HG03066 (cell line): ENCODE measurements at regions not wholly inside any gene's neighbourhood (a gene's known extent, or its start where the extent isn't known, plus 50 kb on each side); places are given as distances from the start of the nearest gene placed in this dataset.

ENCODE experiments used
- ATAC-seq: cut with Tn5 transposase; IDR thresholded peaks from one replicate; pipeline ENCODE4 v1.9.1; 2021; ENCODE audit warnings: low read depth; ENCODE audit not compliant: unreplicated experiment

DNA sequence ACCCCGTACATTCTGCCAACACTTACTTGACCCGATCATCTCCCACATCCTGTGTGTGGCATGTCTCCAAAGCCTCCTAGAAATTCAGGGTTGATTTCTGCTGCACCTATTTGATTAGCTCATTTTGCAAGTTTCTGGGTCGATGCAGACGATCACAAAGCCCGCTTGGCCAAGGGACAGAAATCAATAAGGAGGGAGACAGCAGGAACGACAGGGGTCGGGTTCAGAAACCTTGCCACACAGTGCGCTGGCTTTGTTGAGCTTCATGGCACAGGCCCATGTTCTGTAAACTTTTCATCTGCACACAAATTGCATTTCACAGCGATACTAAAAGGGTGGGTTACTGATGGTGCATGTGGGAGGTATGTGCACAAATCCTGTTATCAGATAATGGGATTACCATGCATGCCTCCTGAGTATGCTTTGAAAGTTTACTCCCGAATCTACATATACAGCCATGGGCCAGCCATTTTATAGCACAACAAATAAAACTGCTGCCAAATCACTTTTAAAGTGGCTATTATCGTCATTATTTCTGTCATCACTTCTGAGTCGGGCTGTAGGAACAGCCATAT is 95.9 kb upstream of the ATP11B start:
- no peak for ATAC-seq

DNA sequence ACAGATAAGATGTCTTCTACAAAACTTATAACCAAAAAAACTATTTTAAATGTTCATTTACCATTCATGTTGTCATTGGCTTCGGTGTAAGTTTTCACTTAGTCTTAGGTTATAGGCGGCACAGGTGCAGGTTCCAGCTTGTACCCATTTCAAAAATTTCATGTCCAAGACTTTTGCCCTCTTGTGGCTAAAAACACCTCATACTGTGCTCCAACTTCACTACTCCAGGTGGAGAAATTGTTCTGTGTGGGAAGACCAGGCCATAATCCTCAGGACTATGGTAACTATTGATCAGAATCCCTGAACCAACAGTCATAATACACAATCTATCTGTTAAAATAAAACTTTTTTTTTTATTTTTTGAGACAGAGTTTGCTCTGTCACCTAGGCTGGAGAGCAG is 95.2 kb upstream of the ATP11B start:
- no peak for ATAC-seq

DNA sequence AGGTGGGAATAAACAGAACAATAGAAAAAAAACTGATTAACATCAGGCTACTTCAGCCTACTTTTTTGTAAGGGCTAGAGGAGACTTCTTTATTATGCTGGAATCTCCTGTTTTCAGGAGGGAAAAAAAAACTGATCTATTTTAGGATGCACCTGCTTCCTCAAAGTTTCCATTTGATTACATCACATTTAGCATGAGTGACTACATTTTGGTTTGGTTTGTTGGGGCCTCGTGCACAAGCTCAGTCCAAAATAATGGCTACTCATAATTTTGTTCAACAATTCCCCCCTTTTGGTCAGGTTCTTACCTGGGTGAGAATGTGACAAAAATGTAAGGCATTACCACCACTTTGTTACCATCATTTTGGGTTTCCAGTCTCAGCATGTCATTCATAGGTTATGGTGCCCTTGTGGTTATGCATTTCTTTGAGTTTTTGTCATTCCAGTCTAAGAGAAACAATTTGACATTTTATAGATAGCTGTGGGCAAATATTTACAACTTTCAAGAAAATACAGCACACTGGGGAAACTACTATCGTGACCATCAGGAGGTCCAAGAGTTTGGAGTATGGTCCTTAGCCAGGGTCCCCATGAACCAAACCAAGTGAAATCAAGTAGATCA is 93.6 kb upstream of the ATP11B start:
- ATAC-seq: no peak

DNA sequence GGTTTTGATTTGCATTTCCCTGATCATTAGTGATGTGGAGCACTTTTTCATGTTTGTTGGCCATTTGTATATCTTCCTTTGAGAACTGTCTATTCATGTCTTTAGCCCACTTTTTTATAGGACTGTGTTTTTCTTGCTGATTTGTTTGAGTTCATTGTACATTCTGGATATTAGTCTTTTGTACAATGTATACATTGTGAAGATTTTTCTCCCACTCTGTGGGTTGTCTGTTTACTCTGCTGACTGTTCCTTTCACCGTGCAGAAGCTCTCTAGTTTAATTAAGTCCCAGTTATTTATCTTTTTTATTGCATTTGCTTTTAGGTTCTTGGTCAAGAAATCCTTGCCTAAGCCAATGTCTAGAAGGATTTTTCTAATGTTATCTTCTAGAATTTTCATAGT is 91.1 kb upstream of the ATP11B start:
- no peak for ATAC-seq

GRCh38 chr3:182703233-182703632 is 90.1 kb upstream of the ATP11B start:
- no peak for ATAC-seq

DNA sequence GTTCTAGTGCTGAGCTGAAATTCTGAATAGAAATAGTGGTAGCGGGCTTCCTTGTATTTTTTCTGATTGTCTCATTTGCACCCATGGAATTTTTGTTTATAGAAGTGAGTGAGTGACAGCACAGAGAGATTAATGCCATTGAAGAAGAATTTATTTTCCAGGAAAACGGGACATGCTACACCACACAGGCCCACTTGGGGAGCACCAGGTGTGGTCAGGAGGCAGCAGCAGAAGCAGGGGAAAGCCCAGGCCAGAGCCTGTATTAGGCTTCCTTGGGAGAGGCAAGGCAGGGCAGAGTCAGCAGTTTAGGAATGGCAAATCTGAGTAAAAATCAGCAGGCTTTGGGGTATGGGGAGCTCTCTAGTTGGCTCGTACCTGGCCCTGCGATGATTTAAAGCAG is 88.4 kb upstream of the ATP11B start:
- ATAC-seq: no peak

GRCh38 chr3:182708810-182709209 is 84.5 kb upstream of the ATP11B start:
- no peak for ATAC-seq

DNA sequence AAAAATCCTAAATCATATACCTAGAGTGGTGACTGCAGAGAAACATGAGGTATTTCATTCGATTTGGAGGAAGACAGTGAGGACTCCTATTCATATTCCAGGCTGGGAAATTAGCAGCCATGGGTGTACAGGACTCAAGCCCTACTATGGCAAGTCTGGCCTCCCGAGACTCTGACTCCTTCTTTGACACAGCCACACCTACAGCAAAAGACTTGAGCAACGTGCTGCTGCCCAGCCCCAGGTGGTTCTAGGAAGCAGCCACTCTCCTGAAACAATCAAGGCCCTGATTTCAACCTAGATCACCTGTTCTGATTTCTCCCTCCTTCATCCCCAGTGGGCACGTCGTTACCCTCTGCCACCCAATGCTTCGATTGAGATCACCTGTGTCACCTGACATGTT is 84.0 kb upstream of the ATP11B start:
- ATAC-seq: no peak

DNA sequence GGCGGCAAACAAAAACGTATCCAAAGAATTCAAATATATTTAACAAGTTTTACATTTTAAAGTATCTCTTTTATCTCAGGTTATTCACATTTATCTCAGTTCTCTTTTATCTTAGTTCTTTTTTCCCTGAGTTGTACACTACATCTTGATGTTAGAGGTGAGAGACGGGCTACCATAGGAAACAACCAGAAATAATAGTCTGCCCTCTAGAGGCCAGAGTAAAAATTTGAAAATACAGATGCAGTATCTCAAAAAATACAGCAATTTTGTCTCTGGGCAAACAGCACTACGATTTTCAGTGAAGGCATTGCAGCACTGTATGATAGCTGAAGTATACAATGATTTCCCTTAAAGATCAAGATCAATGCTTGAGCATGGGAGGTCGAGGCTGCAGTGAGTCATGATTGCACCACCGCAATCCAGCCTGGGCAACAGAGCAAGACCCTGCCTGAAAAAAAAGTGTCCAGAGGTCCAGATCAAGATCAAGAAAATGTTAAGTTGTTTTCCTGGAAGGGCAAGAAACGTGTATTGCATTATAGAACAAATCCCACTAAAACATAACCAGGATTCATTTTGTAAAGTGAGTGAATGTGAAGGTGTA is 82.6 kb upstream of the ATP11B start:
- ATAC-seq: peak; percentile 52

- no peak for ATAC-seq
Measured at GRCh38 chr3:182711261-182711683, 82.0 kb upstream of the ATP11B start.

DNA sequence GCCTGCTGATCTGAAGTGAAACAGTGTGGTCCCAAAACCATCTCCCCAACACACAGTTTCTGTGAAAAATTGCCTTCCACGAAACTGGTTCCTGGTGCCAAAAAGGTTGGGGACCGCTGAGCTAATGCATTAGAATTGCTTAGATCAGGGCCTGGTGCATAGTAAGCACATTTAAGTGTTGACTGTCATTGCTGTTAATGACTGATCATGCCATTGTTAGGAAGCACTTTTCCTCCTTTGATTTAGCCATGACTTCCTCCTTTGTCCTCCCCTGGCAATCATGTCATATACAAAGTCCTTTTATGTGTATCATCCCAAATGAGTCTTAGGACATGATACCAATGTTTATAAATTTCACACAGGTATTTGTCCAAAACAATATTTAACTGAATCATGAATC is 81.5 kb upstream of the ATP11B start:
- ATAC-seq: no peak

- ATAC-seq: no peak
Measured at GRCh38 chr3:182713111-182713510, 80.2 kb upstream of the ATP11B start.

GRCh38 chr3:182713743-182714517 is 79.4 kb upstream of the ATP11B start:
- peak; percentile 39 for ATAC-seq

DNA sequence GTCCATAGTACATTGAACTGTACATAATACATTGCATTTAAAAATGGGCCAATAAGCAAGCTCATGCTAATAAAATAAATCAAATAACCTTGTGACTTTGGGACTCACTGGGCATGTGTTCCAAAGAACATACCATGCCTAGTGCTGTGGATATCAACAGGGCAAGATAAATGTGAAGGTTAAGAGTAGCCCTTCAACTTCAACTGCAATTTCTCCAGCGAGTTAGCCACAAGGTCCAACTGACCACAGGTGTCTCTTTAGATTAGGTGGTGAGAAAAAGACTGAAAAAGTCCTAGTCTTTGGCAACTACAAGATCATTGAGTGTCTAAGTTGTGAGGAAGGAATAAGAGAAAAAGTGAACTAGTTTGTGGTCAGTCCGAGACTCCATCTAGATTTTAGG is 78.3 kb upstream of the ATP11B start:
- no peak for ATAC-seq

DNA sequence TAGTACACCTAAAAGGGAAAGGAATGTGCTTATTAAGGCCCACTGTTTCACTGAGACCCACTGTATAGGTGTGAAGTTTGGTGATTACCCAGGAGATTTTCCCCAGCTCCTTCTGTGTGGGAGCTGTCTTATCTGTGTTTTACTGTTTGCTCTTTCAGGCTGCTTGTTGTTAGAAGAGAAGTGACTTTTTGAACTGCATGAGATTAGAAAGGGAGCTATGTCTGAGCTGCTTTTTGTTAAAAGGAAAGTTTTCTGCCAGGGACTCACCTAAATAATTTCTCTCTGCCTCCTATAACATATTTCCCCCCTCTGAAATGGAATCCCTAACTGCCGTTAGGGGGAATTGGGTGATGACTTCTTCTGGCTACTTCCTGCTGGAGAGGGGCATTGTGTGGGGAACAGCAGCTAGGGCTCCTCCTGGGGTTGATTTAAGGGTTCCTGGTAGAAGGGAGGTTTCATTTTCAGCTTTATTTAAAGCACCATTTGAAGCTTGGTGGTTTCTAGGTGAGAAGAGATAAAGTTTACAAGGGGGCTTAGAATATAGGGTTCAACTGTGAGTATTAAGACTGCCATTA is 77.1 kb upstream of the ATP11B start:
- ATAC-seq: peak; percentile 44

DNA sequence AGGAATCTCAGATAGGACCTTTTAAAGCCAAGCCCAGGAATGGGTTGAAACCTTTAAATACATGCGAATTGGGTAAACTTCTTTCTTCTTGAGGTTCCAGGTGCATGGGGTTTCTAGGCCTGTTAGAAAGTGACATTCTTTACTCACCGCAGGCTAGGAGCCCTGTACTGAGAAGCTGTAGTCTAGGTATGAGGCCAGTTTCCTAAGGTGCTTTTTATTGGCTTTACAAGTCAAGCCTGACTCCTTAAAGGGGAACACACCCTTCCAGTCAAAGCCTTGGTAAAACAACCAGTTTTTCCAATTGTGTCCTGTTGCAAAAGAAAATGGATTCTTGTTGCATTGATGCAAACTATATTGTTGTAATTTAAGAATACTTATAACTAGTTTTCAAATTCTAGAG is 76.1 kb upstream of the ATP11B start:
- peak; percentile 84 for ATAC-seq

DNA sequence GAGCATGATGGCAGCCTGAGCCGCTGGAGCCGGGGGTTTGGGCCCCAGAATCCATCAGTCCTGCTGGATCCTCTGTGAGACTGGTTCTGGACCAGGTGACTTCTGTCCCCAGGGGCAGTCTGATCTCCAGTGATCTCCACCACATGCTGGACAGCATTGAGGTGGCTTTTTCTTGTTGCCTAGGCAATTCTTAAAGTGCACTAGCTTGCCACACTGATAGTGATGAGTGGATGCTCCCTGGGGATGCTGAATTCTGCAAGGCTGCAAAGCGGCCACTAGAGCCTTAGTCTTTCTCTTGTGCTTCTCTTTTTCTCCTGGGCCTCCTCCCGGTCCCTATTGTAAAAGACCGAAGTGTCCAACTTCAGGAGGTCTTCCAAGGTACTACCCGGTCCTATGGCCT is 70.4 kb upstream of the ATP11B start:
- ATAC-seq: no peak

DNA sequence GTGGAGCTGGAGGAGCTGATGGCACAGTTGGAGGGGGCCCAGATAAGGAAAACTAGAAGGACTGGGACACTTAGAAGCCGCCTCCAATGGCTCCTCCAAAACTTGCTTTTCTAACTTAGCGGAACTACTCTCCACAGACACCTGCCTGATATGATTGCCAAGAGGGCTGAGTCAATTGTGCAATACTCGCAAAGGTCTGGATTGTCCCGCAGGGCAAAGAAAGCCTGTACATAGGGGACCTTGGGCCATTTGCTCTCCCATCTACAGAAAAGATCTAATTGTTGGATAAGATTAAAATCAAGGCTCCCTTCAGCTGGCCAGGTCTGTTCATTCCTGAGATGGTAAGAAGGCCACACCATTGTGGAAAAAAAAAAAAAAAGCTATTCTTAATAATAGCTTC is 69.7 kb upstream of the ATP11B start:
- no peak for ATAC-seq

DNA sequence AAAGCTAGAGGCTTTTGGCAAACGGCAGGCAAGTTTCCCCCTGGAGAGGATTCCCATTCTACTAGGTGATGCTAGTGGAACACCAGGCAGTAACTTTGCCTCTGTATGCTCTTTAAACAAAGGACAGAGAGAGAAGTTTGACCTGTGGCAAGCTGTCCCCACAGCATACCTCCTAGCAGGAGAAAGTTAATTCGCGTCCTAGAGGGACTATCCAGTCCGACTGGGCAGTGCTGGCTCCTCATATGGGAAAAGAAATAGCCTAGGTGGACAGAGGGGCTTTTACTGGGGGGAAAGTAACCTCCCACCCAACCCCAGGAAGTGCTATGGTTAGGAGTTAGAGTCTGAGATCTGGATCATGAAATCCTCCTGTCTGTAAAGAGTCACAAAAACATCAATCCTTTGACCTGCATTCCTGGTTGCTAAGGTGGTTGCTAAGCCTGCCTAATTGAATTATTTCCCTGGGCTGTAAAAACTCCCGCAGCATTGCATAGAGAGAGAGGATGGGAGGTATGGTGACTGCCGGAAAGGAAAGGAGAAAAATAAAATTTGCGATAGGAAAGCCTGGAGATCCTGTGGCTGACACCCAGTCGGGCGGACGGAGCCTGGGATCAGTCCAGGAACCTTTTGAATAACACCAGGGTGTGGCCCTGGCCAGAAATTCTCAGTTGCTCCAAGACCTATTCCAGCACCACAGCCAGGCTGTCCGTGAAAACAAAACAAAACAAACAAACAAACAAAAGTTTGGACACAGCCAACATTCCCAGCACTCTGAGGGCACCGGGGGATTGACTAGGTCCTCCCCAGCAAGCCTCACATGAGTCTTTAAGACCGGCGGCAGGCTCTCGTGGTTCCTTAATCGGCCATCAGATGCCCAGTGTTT is 67.7 kb upstream of the ATP11B start:
- no peak for ATAC-seq
